HFF-Myc (cell line): ENCODE measurements at regions not wholly inside any gene's neighbourhood (a gene's known extent, or its start where the extent isn't known, plus 50 kb on each side); places are given as distances from the start of the nearest gene placed in this dataset.

ENCODE experiments used
- DNase-seq: peaks from one replicate; pipeline ENCODE4 v3.0.0-alpha.2; 2011; ENCODE audit warnings: low read depth; ENCODE audit errors: extremely low read depth
- H3K4me3 ChIP-seq: replicated peaks from 2 replicates; pipeline ENCODE4 v1.5.1; 2011; ENCODE audit warnings: low read depth, mild to moderate bottlenecking, control low read depth, low read length
- TF ChIP-seq, protein P1 (sequence below): IDR thresholded peaks from 2 replicates; pipeline ENCODE4 v1.5.1; 2012; ENCODE audit warnings: mild to moderate bottlenecking, low read depth, low read length, control low read depth; ENCODE audit errors: missing control alignments

DNA sequence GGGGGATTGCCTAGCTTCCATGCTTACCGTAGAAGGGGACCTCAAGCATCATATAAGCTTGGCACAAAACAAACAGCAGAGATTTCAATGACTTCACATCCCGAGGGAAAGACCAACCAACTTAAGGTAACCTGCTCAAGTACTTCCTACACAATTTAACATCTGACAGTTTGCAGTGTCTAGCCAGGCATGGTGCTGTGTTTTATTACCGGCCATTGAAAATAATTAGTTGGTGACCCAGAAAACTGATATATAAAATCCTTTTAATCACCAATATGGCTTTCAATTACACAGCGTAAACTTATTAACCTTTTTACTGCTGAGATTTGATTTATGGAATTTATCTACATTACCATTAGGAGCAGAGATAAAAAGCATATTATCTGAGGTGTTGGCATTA, 268.3 kb downstream of the ARRDC4 start:
- TF ChIP-seq, protein P1, sequence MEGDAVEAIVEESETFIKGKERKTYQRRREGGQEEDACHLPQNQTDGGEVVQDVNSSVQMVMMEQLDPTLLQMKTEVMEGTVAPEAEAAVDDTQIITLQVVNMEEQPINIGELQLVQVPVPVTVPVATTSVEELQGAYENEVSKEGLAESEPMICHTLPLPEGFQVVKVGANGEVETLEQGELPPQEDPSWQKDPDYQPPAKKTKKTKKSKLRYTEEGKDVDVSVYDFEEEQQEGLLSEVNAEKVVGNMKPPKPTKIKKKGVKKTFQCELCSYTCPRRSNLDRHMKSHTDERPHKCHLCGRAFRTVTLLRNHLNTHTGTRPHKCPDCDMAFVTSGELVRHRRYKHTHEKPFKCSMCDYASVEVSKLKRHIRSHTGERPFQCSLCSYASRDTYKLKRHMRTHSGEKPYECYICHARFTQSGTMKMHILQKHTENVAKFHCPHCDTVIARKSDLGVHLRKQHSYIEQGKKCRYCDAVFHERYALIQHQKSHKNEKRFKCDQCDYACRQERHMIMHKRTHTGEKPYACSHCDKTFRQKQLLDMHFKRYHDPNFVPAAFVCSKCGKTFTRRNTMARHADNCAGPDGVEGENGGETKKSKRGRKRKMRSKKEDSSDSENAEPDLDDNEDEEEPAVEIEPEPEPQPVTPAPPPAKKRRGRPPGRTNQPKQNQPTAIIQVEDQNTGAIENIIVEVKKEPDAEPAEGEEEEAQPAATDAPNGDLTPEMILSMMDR: no peak
- no peak for DNase-seq

DNA sequence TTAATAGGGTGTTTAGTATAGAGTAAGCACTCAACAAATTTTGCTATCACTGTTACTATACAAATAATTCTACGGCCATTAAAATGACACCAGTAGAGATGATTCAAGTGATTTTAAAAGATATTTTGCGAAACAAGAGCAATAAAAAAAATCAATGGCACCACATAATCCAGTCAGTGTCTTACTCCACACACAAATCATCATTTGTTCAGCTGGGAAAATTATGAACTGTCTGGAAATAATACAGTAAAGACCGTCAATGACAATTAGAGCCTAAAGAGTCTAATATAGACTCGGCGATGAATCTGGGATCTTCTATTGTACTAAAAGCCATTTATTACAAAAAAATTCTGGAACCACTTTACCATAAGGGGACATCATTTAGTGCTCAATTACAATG, 270.5 kb downstream of the ARRDC4 start:
- H3K4me3 ChIP-seq: no peak overlapping the region
- TF ChIP-seq, protein P1: no peak
- no peak for DNase-seq

More for the DNA sequence above, 268.3 kb downstream of the ARRDC4 start:
- no peak overlapping the region for H3K4me3 ChIP-seq

DNA sequence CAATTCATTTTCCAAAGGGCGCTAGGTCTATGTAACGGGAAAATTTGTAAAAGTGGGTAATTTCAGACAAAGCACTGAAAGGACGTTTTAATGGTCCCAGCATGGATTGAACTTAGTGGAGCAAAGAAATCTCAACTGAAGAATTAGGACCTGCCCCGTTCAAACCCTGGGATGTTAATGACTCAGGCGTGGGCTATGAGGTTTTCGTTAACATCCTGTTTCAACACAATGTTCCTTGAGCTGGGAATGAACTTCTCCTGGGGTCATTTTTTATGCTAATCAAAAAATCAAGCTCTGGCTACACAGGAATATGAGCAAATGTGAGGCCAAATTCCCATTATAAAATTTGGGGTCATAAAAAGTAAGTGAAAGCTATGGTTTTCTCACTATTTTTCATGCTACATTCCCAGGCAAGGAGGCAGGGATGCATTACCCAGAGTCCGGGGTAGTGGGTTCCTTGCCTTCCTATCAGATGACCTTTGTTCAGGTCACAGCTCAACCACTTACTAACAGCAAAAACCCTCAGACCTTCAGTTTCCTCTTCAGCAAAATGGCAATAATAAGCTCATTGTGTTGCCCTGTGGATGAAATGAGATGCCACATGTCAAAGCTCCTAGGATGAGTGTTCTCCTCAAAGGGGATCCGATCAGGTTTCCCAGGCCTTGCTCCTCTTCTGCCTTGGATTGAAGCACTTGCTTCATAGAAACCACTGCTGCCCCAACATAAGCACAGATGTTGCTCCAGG, 271.4 kb downstream of the ARRDC4 start:
- TF ChIP-seq, protein P1: no peak
- no peak for DNase-seq
- H3K4me3 ChIP-seq: no peak overlapping the region

DNA sequence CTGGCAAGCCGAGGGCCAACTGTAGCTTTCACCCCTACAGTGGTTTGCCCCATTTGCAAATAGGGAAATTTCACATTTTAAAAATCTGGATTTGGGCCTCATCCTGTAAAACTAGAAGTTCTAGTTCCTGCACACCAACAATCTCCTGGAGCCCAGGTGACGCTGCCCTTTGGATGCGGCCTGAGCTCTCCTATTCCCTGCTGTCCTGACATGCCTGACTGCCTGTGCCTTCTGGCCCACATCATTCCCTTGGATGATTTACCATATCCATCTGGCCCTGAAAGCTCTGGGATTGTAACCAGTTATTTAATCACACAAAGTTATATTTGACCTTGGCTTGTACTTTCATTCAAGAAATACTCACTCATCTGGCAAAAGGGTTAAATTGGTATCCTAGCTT, 272.3 kb downstream of the ARRDC4 start:
- TF ChIP-seq, protein P1: no peak
- no peak for DNase-seq
- H3K4me3 ChIP-seq: no peak overlapping the region

DNA sequence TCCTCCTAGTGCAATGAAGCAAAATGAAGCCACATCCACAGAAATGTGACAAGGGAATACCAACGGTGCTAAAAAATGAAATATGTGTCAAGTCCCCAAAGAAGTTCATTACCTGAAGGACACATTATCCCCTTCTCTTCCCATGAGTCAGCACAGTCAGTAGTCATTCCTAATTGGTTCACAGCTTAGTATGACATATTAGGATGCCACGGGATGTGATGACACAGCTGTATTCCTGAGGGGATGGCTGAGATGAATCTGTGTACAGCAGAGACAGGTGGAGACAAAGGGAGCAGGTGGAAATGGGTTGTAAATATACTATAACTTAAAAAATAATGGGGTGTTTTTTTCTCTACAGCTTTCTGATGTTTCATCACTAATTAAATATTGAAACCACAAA, 273.4 kb downstream of the ARRDC4 start:
- TF ChIP-seq, protein P1: no peak
- no peak overlapping the region for H3K4me3 ChIP-seq
- DNase-seq: no peak

DNA sequence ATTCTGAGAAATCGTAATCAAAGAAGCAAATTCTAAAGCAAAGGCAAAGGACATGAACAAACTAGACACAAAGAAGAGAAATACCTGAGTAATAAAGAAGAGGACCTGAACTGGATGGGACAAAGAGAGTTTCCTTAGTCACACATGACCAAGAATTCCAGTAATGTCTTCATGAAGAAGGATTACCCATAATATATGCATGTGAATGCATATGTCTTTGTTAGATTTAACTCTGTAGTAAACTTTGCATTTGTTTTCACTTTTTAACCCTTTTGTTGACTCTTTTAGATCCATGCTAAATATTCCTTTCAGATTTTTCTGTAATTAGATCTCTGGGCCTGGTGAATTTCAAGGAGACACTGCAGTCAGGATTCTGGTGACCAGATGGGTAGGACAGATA, 279.8 kb downstream of the ARRDC4 start:
- TF ChIP-seq, protein P1: no peak
- no peak for DNase-seq
- H3K4me3 ChIP-seq: no peak overlapping the region
